Spleen (tissue), 7 donors: ENCODE measurements at regions not wholly inside any gene's neighbourhood (a gene's known extent, or its start where the extent isn't known, plus 50 kb on each side); places are given as distances from the start of the nearest gene placed in this dataset.
"Not testable (repeated sequence)": the region's sequence is repeated elsewhere in the genome, so short reads cannot be mapped to it uniquely, and the experiment has no call there.

Experiments
- CTCF ChIP-seq, 11 experiments: fragments of 200-600 bp in 7 of 11; fragments of 450-650 bp in 4 of 11; sonication (generic) in 4 of 11; IDR thresholded peaks in 8 of 11; conservative IDR thresholded peaks in 3 of 11; 1 replicate in 7 of 11; 2 replicates in 4 of 11; pipeline versions ENCODE4 v1.4.0 to v1.8.0; 2016 to 2021; ENCODE audit warnings: antibody characterized with exemption in 11 of 11, inconsistent platforms in 4 of 11, mild to moderate bottlenecking in 1 of 11
- POLR2A ChIP-seq, 3 donors: fragments of 450-650 bp; IDR thresholded peaks; one replicate each; pipeline ENCODE4 v1.5.1; 2017; ENCODE audit warnings: antibody characterized with exemption in 3 of 3, mild to moderate bottlenecking in 1 of 3
- POLR2AphosphoS5 ChIP-seq, 3 donors: sonication (generic); formaldehyde crosslinking; IDR thresholded peaks; one replicate each; pipeline ENCODE4 v1.5.1; 2017; ENCODE audit warnings: antibody characterized with exemption in 3 of 3
- donor health status: DM: no; HTN: no; CAD: no; lungs with moderate emphysema.
- donor health status: DM: no; HTN: no; CAD: no.
- donor health status: DM: no; HTN: no; CAD: no.

DNA sequence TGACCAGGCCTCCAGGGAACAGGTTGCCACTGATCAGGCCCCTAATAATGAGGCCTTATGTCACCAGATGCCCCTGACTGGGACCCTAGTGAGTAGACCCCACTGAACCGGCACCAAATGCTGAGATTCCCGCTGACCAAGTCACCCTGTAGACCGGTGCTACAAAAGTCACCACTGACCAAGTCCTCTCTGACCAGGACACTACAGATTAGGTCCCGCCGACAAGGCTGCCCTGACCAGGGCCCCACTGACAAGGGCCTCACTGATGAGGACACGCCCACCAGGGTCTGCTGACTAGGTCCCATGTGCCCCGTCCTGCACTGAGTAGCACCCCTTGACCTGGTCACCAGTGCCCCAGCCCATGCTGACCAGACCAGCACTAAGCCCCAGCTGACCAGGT, 1159.1 kb upstream of the TPTE start:
- not testable (repeated sequence) for TF ChIP-seq POLR2A (IDR thresholded peaks at IDR 0.05); CTCF (IDR thresholded peaks at IDR 0.05 in 8 of 11, conservative IDR thresholded peaks at IDR 0.05 in 3 of 11); POLR2AphosphoS5 (IDR thresholded peaks at IDR 0.05)
